ENCODE measurements at regions not wholly inside any gene's neighbourhood (a gene's known extent, or its start where the extent isn't known, plus 50 kb on each side); places are given as distances from the start of the nearest gene placed in this dataset.
A peak's percentile ranks its signal among the peaks of the same experiment; 100 is the strongest.

- peak; percentile 39 for DNase-seq
Measured at GRCh38 chr4:43837171-43837570, 611.4 kb downstream of the KCTD8 start.

GRCh38 chr4:43837604-43838003 lies 611.0 kb downstream of the KCTD8 start:
- no peak for DNase-seq

- DNase-seq, result no peak
Measured at GRCh38 chr4:43842594-43842993, 606.0 kb downstream of the KCTD8 start.

GRCh38 chr4:43843501-43843900 lies 605.1 kb downstream of the KCTD8 start:
- peak; percentile 19 for DNase-seq

GRCh38 chr4:43846111-43846587 lies 602.5 kb downstream of the KCTD8 start:
- no peak for DNase-seq

GRCh38 chr4:43853565-43854264 lies 594.9 kb downstream of the KCTD8 start:
- no peak for DNase-seq

GRCh38 chr4:43855283-43855682 lies 593.3 kb downstream of the KCTD8 start:
- DNase-seq, result no peak

GRCh38 chr4:43864616-43865146 lies 583.9 kb downstream of the KCTD8 start:
- no peak for DNase-seq

- no peak for DNase-seq
Measured at GRCh38 chr4:43867908-43868307, 580.7 kb downstream of the KCTD8 start.

- no peak for DNase-seq
Measured at GRCh38 chr4:43875655-43876054, 573.0 kb downstream of the KCTD8 start.

- no peak for DNase-seq
Measured at GRCh38 chr4:43882470-43882869, 566.1 kb downstream of the KCTD8 start.

- DNase-seq, result no peak
Measured at GRCh38 chr4:43886196-43886595, 562.4 kb downstream of the KCTD8 start.

- DNase-seq, result no peak
Measured at GRCh38 chr4:43898836-43899235, 549.8 kb downstream of the KCTD8 start.

- DNase-seq, result no peak
Measured at GRCh38 chr4:43903456-43903855, 545.2 kb downstream of the KCTD8 start.

GRCh38 chr4:43918377-43918776 lies 530.2 kb downstream of the KCTD8 start:
- DNase-seq, result no peak

- DNase-seq, result no peak
Measured at GRCh38 chr4:43932448-43932847, 516.2 kb downstream of the KCTD8 start.

- no peak for DNase-seq
Measured at GRCh38 chr4:43943998-43944397, 504.6 kb downstream of the KCTD8 start.

- DNase-seq, result no peak
Measured at GRCh38 chr4:43959976-43960375, 488.6 kb downstream of the KCTD8 start.

GRCh38 chr4:43968011-43968410 lies 480.6 kb downstream of the KCTD8 start:
- no peak for DNase-seq

- no peak for DNase-seq
Measured at GRCh38 chr4:43983610-43984009, 465.0 kb downstream of the KCTD8 start.

GRCh38 chr4:43987331-43987944 lies 461.2 kb downstream of the KCTD8 start:
- no peak for DNase-seq

- peak; percentile 2 for DNase-seq
Measured at GRCh38 chr4:43990551-43990950, 458.1 kb downstream of the KCTD8 start.

GRCh38 chr4:43990963-43991362 lies 457.6 kb downstream of the KCTD8 start:
- DNase-seq, result no peak

- no peak for DNase-seq
Measured at GRCh38 chr4:43992552-43992951, 456.1 kb downstream of the KCTD8 start.

Measured in fibroblast of upper back skin (primary cell).